Stimulated activated CD8-positive, alpha-beta memory T cell treated with anti-CD3 and anti-CD28 coated beads, Interleukin-15, amount 100 ng/mL, for 48 hours (primary cell): ENCODE measurements at regions not wholly inside any gene's neighbourhood (a gene's known extent, or its start where the extent isn't known, plus 50 kb on each side); places are given as distances from the start of the nearest gene placed in this dataset.
"Not testable (repeated sequence)": the region's sequence is repeated elsewhere in the genome, so short reads cannot be mapped to it uniquely, and the experiment has no call there.

Experiments used
- DNase-seq, 2 donors: peaks; one replicate each; pipeline ENCODE4 v3.0.0-alpha.2; 2020; ENCODE audit warnings: low read depth in 2 of 2

- DNase-seq = no peak
Observed at GRCh38 chr7:119943942-119944600, 328.9 kb upstream of the KCND2 start.

- no peak for DNase-seq
Observed at GRCh38 chr7:119944601-119944972, 328.4 kb upstream of the KCND2 start.

- DNase-seq = no peak
Observed at GRCh38 chr7:119945822-119946221, 327.2 kb upstream of the KCND2 start.

GRCh38 chr7:119949053-119949452 is 323.9 kb upstream of the KCND2 start:
- no peak for DNase-seq

GRCh38 chr7:119950390-119951041 is 322.5 kb upstream of the KCND2 start:
- not testable (repeated sequence) for DNase-seq

DNA sequence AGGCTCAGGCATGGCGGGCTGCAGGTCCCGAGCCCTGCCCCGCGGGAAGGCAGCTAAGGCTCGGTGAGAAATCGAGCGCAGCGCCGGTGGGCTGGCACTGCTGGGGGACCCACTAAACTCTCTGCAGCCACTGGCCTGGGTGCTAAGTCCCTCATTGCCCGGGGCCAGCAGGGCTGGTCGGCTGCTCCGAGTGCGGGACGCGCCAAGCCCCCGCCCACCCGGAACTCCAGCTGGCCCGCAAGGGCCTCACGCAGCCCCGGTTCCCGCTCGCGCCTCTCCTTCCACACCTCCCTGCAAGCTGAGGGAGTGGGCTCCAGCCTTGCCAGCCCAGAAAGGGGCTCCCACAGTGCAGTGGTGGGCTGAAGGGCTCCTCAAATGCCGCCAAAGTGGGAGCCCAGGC is 321.4 kb upstream of the KCND2 start:
- not testable (repeated sequence) for DNase-seq

GRCh38 chr7:119957335-119957734 is 315.6 kb upstream of the KCND2 start:
- no peak for DNase-seq

DNA sequence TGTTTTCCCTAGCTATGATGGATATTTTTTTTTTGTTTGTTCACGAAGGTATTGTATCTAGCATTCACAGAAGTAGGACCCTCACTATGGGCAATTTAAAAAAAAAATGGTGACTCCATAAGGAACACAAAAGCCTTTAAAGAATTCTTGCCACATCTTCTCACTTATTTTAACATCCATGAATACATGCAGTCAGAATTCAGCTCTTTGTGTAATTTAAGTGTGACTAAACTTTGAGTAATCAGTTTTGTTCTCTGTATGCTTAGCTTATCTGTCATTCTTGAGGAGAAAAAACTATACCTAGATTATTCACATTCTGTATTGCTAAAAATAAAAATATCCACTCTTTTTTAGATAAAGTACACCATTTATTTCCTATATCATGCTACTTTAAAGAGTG is 313.2 kb upstream of the KCND2 start:
- no peak for DNase-seq

GRCh38 chr7:119963654-119964053 is 309.3 kb upstream of the KCND2 start:
- DNase-seq = no peak

- DNase-seq = no peak
Observed at GRCh38 chr7:119964065-119964464, 308.9 kb upstream of the KCND2 start.

GRCh38 chr7:119964788-119965542 is 308.0 kb upstream of the KCND2 start:
- DNase-seq = no peak

DNA sequence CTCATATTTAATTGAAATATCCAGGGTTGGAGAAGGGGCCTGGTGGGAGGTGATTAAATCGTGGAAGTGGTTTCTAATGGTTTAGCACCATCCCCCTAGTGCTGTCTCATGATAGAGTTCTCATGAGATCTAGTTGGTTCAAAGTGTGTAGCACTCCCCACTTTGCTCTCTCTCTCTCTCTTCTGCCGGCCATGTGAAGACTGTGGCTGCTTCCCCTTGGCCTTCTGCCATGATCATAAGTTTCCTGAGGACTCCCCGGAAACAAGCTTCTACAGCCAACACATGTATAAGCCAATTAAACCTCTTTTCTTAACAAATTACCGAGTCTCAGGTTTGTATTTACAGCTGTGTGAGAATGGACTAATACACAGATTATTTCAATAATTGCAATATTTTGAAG is 305.8 kb upstream of the KCND2 start:
- no peak for DNase-seq

GRCh38 chr7:119968411-119968810 is 304.6 kb upstream of the KCND2 start:
- DNase-seq = not testable (repeated sequence)

DNA sequence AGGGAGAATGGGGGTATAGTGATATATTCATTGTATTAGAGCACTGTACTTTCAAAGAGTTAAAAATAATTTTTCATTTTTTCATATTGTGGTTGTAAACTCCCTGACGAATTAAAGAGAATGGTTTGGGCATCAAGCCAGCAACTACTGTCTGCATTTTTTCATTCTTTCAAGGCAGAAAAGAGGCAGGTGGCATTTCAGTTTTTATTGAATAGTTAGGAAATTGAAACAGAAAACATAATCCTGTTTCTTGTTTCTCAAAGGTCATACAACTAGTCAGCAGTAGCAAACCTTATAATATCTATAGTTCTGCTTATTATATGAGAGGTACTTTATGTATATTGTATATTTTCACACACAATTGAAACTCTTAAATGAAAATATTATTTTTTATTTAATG is 303.9 kb upstream of the KCND2 start:
- no peak for DNase-seq

DNA sequence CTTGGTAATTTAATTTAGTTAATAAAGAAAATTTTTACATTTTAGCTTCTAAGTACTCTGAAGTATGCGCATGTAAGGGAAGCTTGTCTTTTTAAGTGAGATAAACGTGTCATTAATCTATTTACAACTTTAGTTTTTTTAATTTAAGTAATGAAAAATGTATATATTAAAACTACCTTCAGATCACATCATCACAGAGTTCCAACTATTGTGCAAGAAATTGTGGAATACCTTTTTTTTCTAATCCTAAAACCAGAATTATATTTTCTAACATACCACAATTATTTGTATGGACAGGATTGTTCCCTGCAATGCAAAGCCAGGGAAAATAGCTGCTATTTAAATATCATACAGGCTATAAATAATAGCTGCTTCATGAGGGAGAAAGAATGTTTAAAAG is 303.2 kb upstream of the KCND2 start:
- no peak for DNase-seq

- DNase-seq = no peak
Observed at GRCh38 chr7:119974972-119975371, 298.0 kb upstream of the KCND2 start.

DNA sequence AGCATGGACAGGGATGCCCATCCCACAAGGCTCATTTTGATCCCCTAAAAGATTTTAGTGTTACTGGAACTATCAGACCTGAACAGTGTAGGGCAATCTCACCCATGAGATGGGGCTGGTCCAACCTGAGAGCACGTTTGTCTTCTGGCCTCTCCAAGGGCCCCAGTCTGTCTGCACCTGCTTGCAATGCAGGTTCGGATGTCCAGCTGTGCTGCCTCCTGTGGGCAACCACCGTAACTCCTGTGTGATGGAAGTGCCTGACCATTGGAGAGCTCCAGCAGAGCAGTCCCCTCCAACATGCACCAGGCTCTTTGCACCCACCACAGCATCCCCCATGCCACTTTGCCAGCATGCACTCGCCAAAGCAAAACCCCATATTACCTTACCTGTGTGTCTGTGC is 290.1 kb upstream of the KCND2 start:
- DNase-seq = no peak

DNA sequence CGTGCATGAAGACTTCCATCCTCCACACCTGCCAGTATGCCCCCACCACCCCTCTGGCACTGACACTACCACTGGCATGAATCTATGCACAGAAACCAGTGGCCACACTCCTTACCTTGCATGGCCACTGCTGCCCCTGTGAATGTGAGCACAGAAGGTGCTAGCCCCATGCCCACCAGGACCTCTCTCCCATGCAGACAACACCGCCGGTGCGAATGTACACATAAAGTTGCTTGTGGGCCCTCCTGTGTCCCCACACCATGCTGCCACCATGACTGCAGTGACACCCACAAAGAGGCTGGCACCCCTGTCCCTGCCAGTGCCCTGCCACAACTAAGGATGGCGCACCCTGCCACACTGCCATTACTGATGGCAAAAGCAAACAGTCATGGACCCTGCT is 289.5 kb upstream of the KCND2 start:
- DNase-seq = no peak

DNA sequence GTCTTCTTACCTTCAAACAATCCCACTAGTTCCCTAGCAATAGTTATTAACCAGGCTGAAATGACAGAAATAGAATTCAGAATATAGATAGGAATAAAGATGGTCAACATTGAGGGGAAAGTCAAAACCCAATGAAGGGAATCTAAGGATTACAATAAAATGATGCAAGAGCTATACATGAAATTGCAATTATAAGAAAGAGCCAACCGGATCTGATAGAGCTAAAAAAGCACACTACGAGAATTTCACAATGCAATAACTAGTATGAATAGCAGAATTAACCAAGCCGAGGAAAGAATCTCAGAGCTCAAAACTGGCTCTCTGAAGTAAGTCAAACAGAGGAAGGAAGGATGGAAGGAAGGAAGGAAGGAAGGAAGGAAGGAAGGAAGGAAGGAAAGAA is 288.7 kb upstream of the KCND2 start:
- DNase-seq = no peak

- no peak for DNase-seq
Observed at GRCh38 chr7:119988401-119988800, 284.6 kb upstream of the KCND2 start.

GRCh38 chr7:119994928-119995327 is 278.0 kb upstream of the KCND2 start:
- no peak for DNase-seq

DNA sequence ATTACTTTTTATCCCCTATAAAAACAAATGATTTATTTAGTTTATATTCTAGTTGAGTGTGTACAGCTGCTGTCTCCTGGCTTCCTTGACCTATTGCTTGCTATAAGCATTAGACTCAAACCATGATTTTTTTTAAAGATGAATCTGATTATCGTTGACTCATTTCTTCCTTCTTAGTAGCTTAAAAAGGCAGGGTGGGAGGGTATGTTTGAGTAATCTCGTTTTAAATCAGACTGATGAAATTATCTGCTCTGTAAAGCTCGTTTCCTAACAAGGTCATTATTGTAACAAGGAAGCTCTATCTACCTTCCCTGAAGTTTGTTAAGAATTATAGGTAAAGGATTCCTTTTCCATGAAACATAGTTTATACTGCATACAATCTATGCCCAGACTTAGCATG is 276.3 kb upstream of the KCND2 start:
- DNase-seq = no peak
